ENCODE measurements at regions not wholly inside any gene's neighbourhood (a gene's known extent, or its start where the extent isn't known, plus 50 kb on each side); places are given as distances from the start of the nearest gene placed in this dataset.
A peak's percentile ranks its signal among the peaks of the same experiment; 100 is the strongest.
"Not testable (repeated sequence)": the region's sequence is repeated elsewhere in the genome, so short reads cannot be mapped to it uniquely, and the experiment has no call there.

DNA sequence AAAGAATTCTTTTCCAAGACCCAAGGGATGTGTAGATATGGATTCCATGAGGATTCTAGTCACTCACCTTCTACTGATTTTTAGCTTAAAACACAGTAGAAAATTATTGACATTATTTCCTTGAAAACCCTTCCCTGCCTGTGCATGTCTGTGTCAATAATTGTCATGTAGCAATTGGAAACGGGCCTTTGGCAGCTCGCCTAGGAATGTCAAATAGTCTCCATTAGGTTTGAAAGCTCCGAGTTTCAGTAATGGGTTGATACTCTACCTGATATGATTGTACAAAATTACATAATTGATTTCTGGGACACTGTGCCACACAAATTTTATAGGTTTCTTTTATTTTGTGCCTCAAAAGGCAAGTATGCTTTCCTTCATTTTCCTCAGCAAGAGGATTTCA lies 515.2 kb upstream of the ARID1B start:
- DNase-seq = peak; percentile 98

- no peak for DNase-seq
These were observed 516.4 kb upstream of the ARID1B start for GRCh38 chr6:156260815-156261214.

DNA sequence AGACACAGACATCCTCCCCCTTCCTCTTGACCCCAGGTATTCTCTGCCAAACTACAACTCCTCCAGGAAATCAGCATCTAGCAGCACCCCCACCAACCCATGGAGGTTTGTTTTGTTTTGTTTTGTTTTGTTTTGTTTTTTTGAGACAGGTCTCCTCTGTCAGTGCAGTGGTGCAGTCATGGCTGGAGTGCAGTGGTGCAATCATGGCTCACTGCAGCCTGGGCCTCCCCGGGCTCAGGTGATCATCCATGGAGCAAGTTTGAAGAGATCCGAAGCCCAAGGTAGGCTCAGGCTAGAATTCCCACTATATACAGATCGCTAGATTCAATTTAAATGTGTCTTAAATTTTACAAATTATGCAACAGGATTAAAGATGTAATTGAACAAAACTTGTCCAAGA lies 518.2 kb upstream of the ARID1B start:
- DNase-seq = no peak

DNA sequence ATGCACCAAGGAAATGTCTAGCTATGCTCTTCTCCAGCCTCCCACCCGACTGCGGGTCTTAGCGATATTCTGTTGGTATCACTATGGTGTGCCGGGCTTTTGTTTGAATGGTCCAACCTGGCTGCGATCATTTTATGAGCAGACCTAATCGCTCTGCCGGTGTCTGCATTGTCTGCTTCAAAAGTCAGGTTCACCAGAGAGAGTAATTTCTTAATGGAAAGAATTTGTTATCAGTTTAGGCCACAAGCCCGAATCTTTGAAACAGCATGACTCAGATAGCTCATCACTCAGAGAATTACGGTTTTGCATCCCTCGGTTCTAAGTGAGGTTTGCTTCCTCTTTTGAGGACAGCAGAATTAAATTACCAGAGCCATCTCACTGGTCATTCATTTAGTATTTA lies 521.0 kb upstream of the ARID1B start:
- DNase-seq = no peak

DNA sequence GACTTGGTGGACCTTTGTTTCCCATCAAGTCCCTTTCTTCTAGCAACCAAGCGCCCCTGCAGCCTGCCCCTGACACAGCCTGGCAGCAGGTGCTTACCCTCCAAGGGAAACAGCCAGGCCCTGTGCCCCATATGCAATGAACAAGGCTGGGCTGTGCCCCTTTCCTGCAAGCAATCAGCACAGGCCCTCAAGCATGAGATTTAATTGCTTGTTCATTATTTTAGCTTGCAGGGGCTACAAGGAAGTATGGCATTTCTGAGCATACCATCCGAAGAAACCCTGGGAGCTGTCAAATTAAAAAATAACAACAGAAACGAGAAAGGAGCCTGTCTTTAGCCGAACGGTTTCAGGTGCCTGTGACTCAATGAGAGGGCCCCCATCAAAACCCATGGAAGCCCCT lies 522.9 kb upstream of the ARID1B start:
- no peak for DNase-seq

DNA sequence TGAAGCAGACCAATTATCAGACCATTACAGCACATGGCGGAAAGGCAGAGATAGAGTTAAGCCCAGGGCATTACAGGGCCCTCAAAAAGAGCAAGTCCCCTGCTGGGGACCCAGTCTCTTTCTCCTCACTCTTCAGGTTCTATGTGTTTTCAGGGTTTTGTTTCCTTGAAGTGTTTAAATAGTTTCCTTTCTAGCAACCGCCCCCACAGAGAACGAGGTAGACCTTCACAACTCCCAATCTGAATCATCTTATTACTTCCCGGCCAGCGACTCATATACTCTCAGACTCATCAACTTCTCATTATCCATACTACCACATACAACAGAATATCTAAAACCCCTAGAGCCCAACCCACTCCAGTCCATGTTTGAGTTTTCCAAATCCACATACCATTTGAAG lies 526.6 kb upstream of the ARID1B start:
- DNase-seq = no peak

DNA sequence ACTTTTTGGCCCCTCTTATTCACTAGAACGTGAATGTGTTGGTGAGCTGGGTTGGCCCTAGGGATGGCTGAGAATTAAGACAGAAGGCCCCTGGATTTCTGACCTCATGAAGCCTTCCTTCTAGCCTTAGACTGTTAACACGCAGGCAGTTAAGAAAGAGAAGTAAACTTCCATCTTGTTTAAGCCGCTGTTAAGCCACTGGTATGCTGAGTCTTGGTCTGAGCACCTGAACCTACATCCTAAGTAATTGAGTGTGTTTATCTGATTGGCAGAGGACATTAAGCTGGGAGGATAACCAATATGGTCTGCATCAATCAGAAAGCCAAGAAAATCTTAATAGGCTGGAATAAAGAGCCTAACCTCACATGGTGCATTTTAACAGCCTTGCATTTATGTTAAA lies 535.0 kb upstream of the ARID1B start:
- DNase-seq = no peak

GRCh38 chr6:156231026-156231765 lies 546.0 kb upstream of the ARID1B start:
- no peak for DNase-seq

DNA sequence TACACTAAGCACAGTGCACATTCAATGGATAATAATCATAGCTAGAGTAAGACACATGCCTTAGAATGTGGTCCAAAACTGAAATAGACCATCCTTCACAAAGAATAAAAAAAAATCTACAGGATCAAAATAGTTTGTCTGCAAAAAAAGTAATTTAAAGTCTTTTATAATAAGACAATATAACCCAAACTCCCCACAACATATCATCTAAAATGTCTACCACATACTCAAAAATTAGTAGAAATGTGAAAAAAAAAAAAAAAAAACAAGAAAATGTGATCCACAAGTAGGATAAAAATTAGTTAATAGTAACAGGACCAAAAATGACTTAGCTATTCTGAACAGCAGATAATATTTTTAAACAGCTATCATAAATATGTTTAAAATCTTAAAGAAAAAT lies 557.2 kb upstream of the ARID1B start:
- DNase-seq = no peak

DNA sequence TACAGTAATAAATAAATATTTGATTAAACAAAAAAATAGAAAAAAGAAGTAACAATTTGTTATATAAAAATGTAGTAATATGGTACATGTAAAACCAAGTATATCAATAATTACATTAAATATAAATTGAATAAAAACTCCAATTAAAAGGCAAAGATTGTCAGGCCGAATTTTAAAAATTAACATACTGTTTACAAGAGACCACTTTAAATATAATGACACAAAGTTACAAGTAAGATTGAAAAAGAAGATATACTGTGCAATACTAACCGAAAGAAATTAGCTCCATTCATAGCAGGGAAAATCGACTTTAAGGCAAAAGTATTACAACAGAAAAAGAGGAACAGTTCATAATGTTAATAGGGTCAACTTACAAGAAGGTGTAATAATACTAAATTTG lies 571.5 kb upstream of the ARID1B start:
- no peak for DNase-seq

- DNase-seq = no peak
These were observed 578.0 kb upstream of the ARID1B start for GRCh38 chr6:156199182-156199581.

- DNase-seq = no peak
These were observed 579.7 kb upstream of the ARID1B start for GRCh38 chr6:156197513-156197912.

- no peak for DNase-seq
These were observed 582.2 kb upstream of the ARID1B start for GRCh38 chr6:156194981-156195380.

DNA sequence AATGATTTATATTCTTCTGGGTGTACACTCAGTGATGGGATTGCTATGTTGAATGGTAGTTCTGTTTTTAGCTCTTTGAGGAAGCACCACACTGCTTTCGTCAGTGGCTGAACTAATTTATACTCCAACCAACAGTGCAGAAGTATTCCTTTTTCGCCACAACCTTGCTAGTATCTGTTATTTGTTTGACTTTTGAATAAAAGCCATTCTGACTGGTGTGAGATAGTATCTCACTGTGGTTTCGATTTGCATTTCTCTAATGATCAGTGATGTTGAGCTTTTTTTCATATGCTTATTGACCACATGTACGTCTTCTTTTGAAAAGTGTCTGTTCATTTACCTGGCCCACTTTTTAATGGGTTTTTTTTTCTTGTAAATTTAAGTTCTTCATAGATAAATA lies 583.8 kb upstream of the ARID1B start:
- DNase-seq = no peak

GRCh38 chr6:156191895-156192294 lies 585.3 kb upstream of the ARID1B start:
- no peak for DNase-seq

DNA sequence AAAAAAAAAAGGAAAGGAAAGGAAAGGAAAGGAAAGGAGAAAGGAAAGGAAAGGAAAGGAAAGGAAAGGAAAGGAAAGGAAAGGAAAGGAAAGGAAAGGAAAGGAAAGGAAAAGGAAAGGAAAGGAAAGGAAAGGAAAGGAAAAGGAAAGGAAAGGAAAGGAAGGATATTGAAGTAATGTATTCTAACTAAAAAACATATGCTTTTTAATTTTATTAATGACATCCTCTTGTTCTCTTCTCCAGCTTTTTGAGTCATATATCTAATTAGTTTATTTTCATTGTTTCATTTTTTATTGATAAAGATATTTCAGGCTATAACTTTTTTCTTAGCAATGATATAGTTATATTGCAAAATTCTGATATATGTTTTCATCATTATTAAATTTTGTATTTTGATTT lies 585.8 kb upstream of the ARID1B start:
- DNase-seq = not testable (repeated sequence)

DNA sequence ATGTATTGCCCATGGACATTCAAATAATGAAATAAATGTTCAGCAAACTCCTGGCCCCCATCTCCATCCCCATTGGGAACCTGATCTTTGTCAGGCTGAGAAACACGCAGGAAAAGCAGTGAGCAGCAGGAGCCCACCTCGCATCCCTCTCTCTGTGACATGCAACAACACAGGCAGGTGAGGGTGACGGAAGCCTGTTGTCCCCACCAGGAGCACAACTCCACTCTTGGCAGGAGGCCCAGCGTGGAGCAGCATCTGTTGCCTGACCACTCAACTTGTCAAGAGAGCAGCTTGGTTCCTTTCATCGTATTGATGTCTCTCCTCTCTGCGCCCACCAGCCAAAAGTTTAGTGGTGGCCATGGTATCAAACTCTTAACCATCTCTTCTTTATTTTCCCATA lies 586.9 kb upstream of the ARID1B start:
- peak; percentile 94 for DNase-seq

GRCh38 chr6:156189714-156190113 lies 587.5 kb upstream of the ARID1B start:
- no peak for DNase-seq

GRCh38 chr6:156189195-156189594 lies 588.0 kb upstream of the ARID1B start:
- DNase-seq = no peak

DNA sequence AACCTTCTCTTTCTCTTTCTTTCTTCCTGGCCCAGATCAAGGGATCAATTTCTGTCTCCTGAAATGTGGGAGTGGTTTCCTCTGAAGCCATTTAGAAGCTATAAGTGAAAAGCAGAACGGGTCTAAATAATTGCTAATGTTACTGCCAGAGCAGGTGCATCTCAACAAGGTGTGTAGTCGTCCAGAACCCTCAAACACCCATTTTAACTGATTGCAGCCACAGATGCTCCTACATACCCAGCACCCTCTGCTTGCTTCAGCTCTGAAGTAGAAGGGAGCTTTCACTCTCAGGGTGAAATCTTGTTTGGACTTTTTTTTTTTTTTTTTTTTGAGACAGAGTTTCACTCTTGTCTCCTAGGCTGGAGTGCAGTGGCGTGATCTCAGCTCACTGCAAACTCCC lies 592.1 kb upstream of the ARID1B start:
- DNase-seq = peak; percentile 41

- no peak for DNase-seq
These were observed 593.5 kb upstream of the ARID1B start for GRCh38 chr6:156183678-156184077.

- no peak for DNase-seq
These were observed 594.8 kb upstream of the ARID1B start for GRCh38 chr6:156182356-156182755.

GRCh38 chr6:156181506-156181905 lies 595.7 kb upstream of the ARID1B start:
- no peak for DNase-seq

DNA sequence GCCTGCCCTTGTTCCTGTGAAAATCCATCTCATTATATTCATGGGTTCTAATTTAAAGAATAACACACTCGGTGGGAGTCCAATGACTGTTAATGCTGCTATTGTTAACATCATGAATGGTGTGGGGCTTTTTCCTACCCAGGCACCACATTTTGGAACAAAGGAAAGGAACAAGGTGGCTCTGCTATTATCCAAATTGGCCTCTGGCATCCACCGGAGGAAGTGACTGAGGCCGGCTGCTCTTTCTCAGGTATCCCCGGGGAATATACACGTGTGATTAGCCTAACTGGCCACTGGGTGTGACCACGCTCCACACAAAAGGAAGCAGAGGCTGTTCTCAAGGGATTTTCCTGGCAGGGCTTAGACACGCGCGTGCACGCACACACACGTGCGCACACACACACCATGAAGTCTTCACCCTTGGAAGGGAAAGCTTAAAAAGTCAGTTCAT lies 601.2 kb upstream of the ARID1B start:
- DNase-seq = peak; percentile 83

DNA sequence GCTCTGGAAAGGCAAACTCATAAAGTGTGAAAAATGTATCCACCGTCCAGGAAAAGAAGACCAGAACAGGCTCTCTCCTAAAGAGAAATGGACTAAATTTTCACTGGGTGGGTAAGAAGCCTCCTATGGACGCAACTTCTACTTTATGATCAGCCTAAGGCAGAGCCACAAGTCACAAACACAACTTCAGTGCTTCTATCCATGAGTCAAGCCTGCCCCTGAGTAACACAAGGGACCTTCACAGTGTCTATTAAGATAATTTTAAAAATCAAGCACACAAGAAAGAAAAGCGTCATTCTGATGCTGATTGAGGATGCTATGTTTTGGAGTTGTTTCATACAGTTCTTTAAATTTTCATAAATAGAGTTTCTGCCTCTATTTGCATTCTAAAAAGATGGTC lies 601.7 kb upstream of the ARID1B start:
- no peak for DNase-seq

Data from NCI-H1105 (cell line).